Endothelial cell of umbilical vein (primary cell): ENCODE measurements at regions not wholly inside any gene's neighbourhood (a gene's known extent, or its start where the extent isn't known, plus 50 kb on each side); places are given as distances from the start of the nearest gene placed in this dataset.

Source experiments
- BruUV-seq: library from RNA; stranded (reverse); fragments of 400-500 nt; replicated peaks from 2 replicates; lab custom pipeline; 2021; lab: Mats Ljungman, UMichigan
- CTCF ChIA-PET: fragments of 300-600, 350-600 bp; sonication (Branson Sonifier 250); formaldehyde crosslinking; loops from one replicate; lab custom pipeline; 2021; ENCODE audit warnings: antibody characterized with exemption, inconsistent platforms; lab: Charles Lee
- POLR2A ChIA-PET: fragments of 300-600, 350-600 bp; sonication (Branson Sonifier 250); formaldehyde crosslinking; loops from one replicate; lab custom pipeline; 2021; ENCODE audit warnings: antibody characterized with exemption, inconsistent platforms; lab: Charles Lee
- DNase-seq: peaks from one replicate; pipeline ENCODE4 v3.0.0-alpha.2; 2011; ENCODE audit warnings: low read depth, low spot score
- FAIRE-seq: peaks from 2 replicates; lab custom pipeline; 2011; peaks lifted over from hg19 to GRCh38; lab: Jason Lieb, UNC
- H2AFZ ChIP-seq: 2 replicates; pipeline ENCODE4 v1.6.0; 2012; ENCODE audit warnings: low read depth, low read length, control low read depth, inconsistent platforms
- H3K27ac ChIP-seq: 2 replicates; pipeline ENCODE4 v1.5.1; 2011; ENCODE audit warnings: low read depth, mild to moderate bottlenecking, control low read depth, low read length, moderate library complexity; ENCODE audit not compliant: insufficient read depth
- H3K27me3 ChIP-seq, 2 experiments: 2 replicates each; pipeline versions ENCODE4 v1.6.0 to v1.6.1; 2011; ENCODE audit warnings: low read length in 2 of 2, mixed read lengths in 1 of 2; ENCODE audit not compliant: control insufficient read depth in 2 of 2, insufficient read depth in 2 of 2
- H3K36me3 ChIP-seq, 2 experiments: 2 replicates in 1 of 2; 3 replicates in 1 of 2; pipeline ENCODE4 v1.5.1; 2011; ENCODE audit warnings: low read length in 2 of 2, mild to moderate bottlenecking in 1 of 2, moderate library complexity in 1 of 2; ENCODE audit not compliant: control insufficient read depth in 2 of 2, insufficient read depth in 2 of 2; ENCODE audit errors: extremely low read depth in 1 of 2
- H3K4me1 ChIP-seq: 3 replicates; pipeline ENCODE4 v1.5.1; 2011; ENCODE audit warnings: mild to moderate bottlenecking, low read length; ENCODE audit not compliant: control insufficient read depth, insufficient read depth; ENCODE audit errors: extremely low read depth
- H3K4me2 ChIP-seq: 2 replicates; pipeline ENCODE4 v1.6.1; 2011; ENCODE audit warnings: low read length, control low read depth, mixed read lengths; ENCODE audit not compliant: insufficient read depth
- H3K4me3 ChIP-seq, 3 experiments: fragments of 200-600 bp in 1 of 3; sonication (generic), shearing (Covaris generic) in 1 of 3; replicated peaks in 1 of 3; 2 replicates each; pipeline ENCODE4 v1.5.1; 2011 to 2016; ENCODE audit warnings: control low read depth in 3 of 3, low read length in 3 of 3, mild to moderate bottlenecking in 2 of 3, inconsistent platforms in 1 of 3, low read depth in 1 of 3, moderate library complexity in 1 of 3; ENCODE audit not compliant: insufficient read depth in 1 of 3
- H3K79me2 ChIP-seq: 2 replicates; pipeline ENCODE4 v1.6.0; 2012; ENCODE audit warnings: low read length, inconsistent platforms; ENCODE audit not compliant: control insufficient read depth, insufficient read depth
- H3K9ac ChIP-seq: replicated peaks from 2 replicates; pipeline ENCODE3; 2011; ENCODE audit warnings: low read length, control low read depth; ENCODE audit not compliant: insufficient read depth; ENCODE audit errors: extremely low read depth
- H3K9me1 ChIP-seq: replicated peaks from 3 replicates; pipeline ENCODE4 v1.6.0; 2011; ENCODE audit warnings: mild to moderate bottlenecking, low read length; ENCODE audit not compliant: control insufficient read depth, insufficient read depth; ENCODE audit errors: extremely low read depth
- H3K9me3 ChIP-seq: replicated peaks from 2 replicates; pipeline ENCODE4 v1.5.1; 2012; ENCODE audit warnings: low read length, inconsistent platforms; ENCODE audit not compliant: control insufficient read depth, insufficient read depth
- H4K20me1 ChIP-seq: replicated peaks from 2 replicates; pipeline ENCODE3; 2011; ENCODE audit warnings: mild to moderate bottlenecking, low read length; ENCODE audit not compliant: control insufficient read depth, insufficient read depth; ENCODE audit errors: extremely low read depth
- CTCF ChIP-seq, 2 donors: IDR thresholded peaks; 1 replicate in 1 of 2; 2 replicates in 1 of 2; pipeline ENCODE4 v1.5.1; 2011; ENCODE audit warnings: low read length in 2 of 2, mild to moderate bottlenecking in 2 of 2, moderate library complexity in 2 of 2, control low read depth in 1 of 2, inconsistent platforms in 1 of 2, low read depth in 1 of 2; ENCODE audit not compliant: insufficient read depth in 1 of 2; ENCODE audit errors: extremely low read depth in 1 of 2
- EZH2 ChIP-seq: IDR thresholded peaks from 2 replicates; pipeline ENCODE4 v1.6.1; 2012; ENCODE audit warnings: borderline replicate concordance, low read depth, mild to moderate bottlenecking, moderate library complexity, low read length, inconsistent platforms; ENCODE audit not compliant: severe bottlenecking
- FOS ChIP-seq: IDR thresholded peaks from 2 replicates; pipeline ENCODE4 v1.6.1; 2011; ENCODE audit warnings: mild to moderate bottlenecking, low read length, moderate library complexity, borderline replicate concordance; ENCODE audit not compliant: insufficient read depth
- GATA2 ChIP-seq: IDR thresholded peaks from 2 replicates; pipeline ENCODE4 v1.7.0; 2011; ENCODE audit warnings: low read depth, mild to moderate bottlenecking, moderate library complexity, mixed read lengths, low read length; ENCODE audit not compliant: insufficient read length, insufficient read depth
- JUN ChIP-seq: IDR thresholded peaks from 2 replicates; pipeline ENCODE4 v1.6.1; 2011; ENCODE audit warnings: borderline replicate concordance, low read depth; ENCODE audit not compliant: insufficient read length, insufficient read depth
- MAX ChIP-seq: IDR thresholded peaks from 2 replicates; pipeline ENCODE4 v1.6.1; 2011; ENCODE audit not compliant: insufficient read depth, insufficient read length
- MYC ChIP-seq: IDR thresholded peaks from one replicate; pipeline ENCODE4 v1.6.1; 2011; ENCODE audit warnings: mild to moderate bottlenecking, low read depth, low read length
- POLR2A ChIP-seq: IDR thresholded peaks from 2 replicates; pipeline ENCODE4 v1.6.1; 2012; ENCODE audit warnings: low read depth, mild to moderate bottlenecking, control low read depth, low read length
- POLR2AphosphoS5 ChIP-seq: IDR thresholded peaks from 2 replicates; pipeline ENCODE4 v1.6.1; 2012; ENCODE audit warnings: low read depth, mild to moderate bottlenecking, control low read depth, low read length, moderate library complexity; ENCODE audit not compliant: insufficient read depth
- dilution Hi-C: fragments of 300-500 bp; cut with MboI; formaldehyde crosslinking; loops from one replicate; pipeline ENCODE4 v1.15.0; 2019; ENCODE audit warnings: low sequenced_read_pairs; ENCODE audit not compliant: extremely low pct_ligation_motif_present
- intact Hi-C: fragments of 100-400 bp; cut with micrococcal nuclease; formaldehyde crosslinking; loops from one replicate; pipeline ENCODE4 v1.10.0; 2022

GRCh38 chr4:74615411-74615810 is 170.5 kb downstream of the AREG start:
- H3K36me3 ChIP-seq = no peaks in the 10 kb centered on the region
- ChIA-PET POLR2A (no interaction called here), CTCF (interaction anchor here (0.8 to 1.3 kb wide), 6 partner anchors 14 to 237 kb away, joined by 3 to 6 read pairs (median 3); no protein-coding TSS in a partner anchor)
- H3K4me3 ChIP-seq = no peak overlapping the region
- H3K4me2 ChIP-seq = no peak overlapping the region
- intact Hi-C loops (loop anchor here (5.0 kb wide), 1 partner anchor 873 kb away; the partner anchor contains the start of gene CXCL8), dilution Hi-C loops (no loop called here)
- no peaks in the 10 kb centered on the region for H3K79me2 ChIP-seq
- H2AFZ ChIP-seq = no peak overlapping the region
- FAIRE-seq (no peak), DNase-seq (no peak)
- no peaks in the 10 kb centered on the region for H3K27me3 ChIP-seq
- no peaks in the 10 kb centered on the region for H4K20me1 ChIP-seq
- H3K9ac ChIP-seq = no peak overlapping the region
- no TSS peak for BruUV-seq
- H3K9me1 ChIP-seq = no peaks in the 10 kb centered on the region
- H3K27ac ChIP-seq = no peak overlapping the region
- H3K9me3 ChIP-seq = no peaks in the 10 kb centered on the region
- TF ChIP-seq CTCF (IDR thresholded peaks at IDR 0.05; ENCODE audit: extremely low read depth in 1 of 2, insufficient read depth in 1 of 2, low read depth in 1 of 2, low read length in 2 of 2) (no peak), EZH2 (no peak), MAX (no peak), GATA2 (no peak), POLR2AphosphoS5 (no peak), MYC (no peak), POLR2A (no peak), JUN (no peak), FOS (no peak)
- H3K4me1 ChIP-seq = peaks cover 38% of the 10 kb centered on the region
